GM12878 (cell line): ENCODE measurements at regions not wholly inside any gene's neighbourhood (a gene's known extent, or its start where the extent isn't known, plus 50 kb on each side); places are given as distances from the start of the nearest gene placed in this dataset.

ENCODE experiments used
- ATAC-seq: fragments of 200-7000 bp; cut with Tn5 transposase; 3 replicates; pipeline ENCODE4 v1.9.1; 2020; ENCODE audit warnings: mild to moderate bottlenecking, moderate library complexity
- BruUV-seq: library from RNA; stranded (reverse); fragments of 400-500 nt; replicated peaks from 2 replicates; lab custom pipeline; 2021; lab: Mats Ljungman, UMichigan
- CTCF ChIA-PET: fragments of 300-600 bp; sonication (Branson Sonifier 250); formaldehyde crosslinking; extraction: SDS; loops from one replicate; lab custom pipeline; 2021; ENCODE audit warnings: inconsistent platforms; lab: Yijun Ruan, JAX
- POLR2A ChIA-PET: fragments of 350-600 bp; formaldehyde crosslinking; extraction: SDS; loops from one replicate; lab custom pipeline; 2021; ENCODE audit warnings: inconsistent platforms; lab: Charles Lee
- RAD21 ChIA-PET: fragments of 300-600 bp; sonication (Branson Sonifier 250); formaldehyde crosslinking; loops from one replicate; lab custom pipeline; 2023; ENCODE audit warnings: antibody characterized with exemption; ENCODE audit not compliant: unreplicated experiment; lab: Charles Lee
- SMC1A ChIA-PET: fragments of 300-600 bp; sonication (Branson Sonifier 250); formaldehyde crosslinking; loops from one replicate; lab custom pipeline; 2023; ENCODE audit not compliant: unreplicated experiment, uncharacterized antibody; lab: Charles Lee
- DNase-seq: peaks from one replicate; pipeline ENCODE4 v3.0.0-alpha.2; 2011; ENCODE audit warnings: low read depth, low spot score
- FAIRE-seq: peaks from 3 replicates; lab custom pipeline; 2011; peaks lifted over from hg19 to GRCh38; lab: Jason Lieb, UNC
- H2AFZ ChIP-seq: 2 replicates; pipeline ENCODE4 v1.6.0; 2011; ENCODE audit warnings: low read depth, low read length, control low read depth; ENCODE audit not compliant: control insufficient read depth
- H3K27ac ChIP-seq: 2 replicates; pipeline ENCODE4 v1.5.1; 2011; ENCODE audit warnings: control low read depth; ENCODE audit not compliant: control insufficient read depth, insufficient read depth
- H3K27me3 ChIP-seq, 2 experiments: replicated peaks in 1 of 2; 2 replicates each; pipeline versions ENCODE4 v1.6.0 to v1.6.1; 2011; ENCODE audit warnings: low read length in 1 of 2; ENCODE audit not compliant: control insufficient read depth in 2 of 2, insufficient read depth in 2 of 2
- H3K36me3 ChIP-seq, 2 experiments: 2 replicates each; pipeline ENCODE4 v1.5.1; 2011; ENCODE audit warnings: low read length in 1 of 2; ENCODE audit not compliant: control insufficient read depth in 2 of 2, insufficient read depth in 2 of 2
- H3K4me1 ChIP-seq: 2 replicates; pipeline ENCODE4 v1.6.1; 2011; ENCODE audit warnings: mild to moderate bottlenecking, low read length, moderate library complexity, mixed read lengths; ENCODE audit not compliant: control insufficient read depth, insufficient read depth
- H3K4me2 ChIP-seq: 2 replicates; pipeline ENCODE4 v1.6.0; 2011; ENCODE audit warnings: control low read depth; ENCODE audit not compliant: control insufficient read depth, insufficient read depth
- H3K4me3 ChIP-seq: fragments of 200-600 bp; sonication (generic); 2 replicates; pipeline ENCODE4 v1.5.1; 2016
- H3K79me2 ChIP-seq: 2 replicates; pipeline ENCODE4 v1.6.0; 2011; ENCODE audit warnings: low read length; ENCODE audit not compliant: control insufficient read depth, insufficient read depth
- H3K9ac ChIP-seq: 2 replicates; pipeline ENCODE4 v1.8.0; 2011; ENCODE audit warnings: low read length, control low read depth, mixed read lengths; ENCODE audit not compliant: control insufficient read depth, insufficient read depth
- H3K9me3 ChIP-seq: replicated peaks from 3 replicates; pipeline ENCODE4 v1.5.1; 2011; ENCODE audit warnings: mild to moderate bottlenecking, low read length; ENCODE audit not compliant: control insufficient read depth, insufficient read depth
- H4K20me1 ChIP-seq: 2 replicates; pipeline ENCODE4 v1.6.0; 2011; ENCODE audit not compliant: control insufficient read depth, insufficient read depth
- ATF3 ChIP-seq: IDR thresholded peaks from 2 replicates; pipeline ENCODE4 v1.6.1; 2011; ENCODE audit warnings: low read depth, mild to moderate bottlenecking, low read length, moderate library complexity, borderline replicate concordance; ENCODE audit errors: extremely low read depth
- HSF1 ChIP-seq: fragments of 150-350 bp; IDR thresholded peaks from 2 replicates; pipeline ENCODE4 v1.6.1; 2014; ENCODE audit warnings: mild to moderate bottlenecking, low read depth, low read length
- NRF1 ChIP-seq: conservative IDR thresholded peaks from 2 replicates; pipeline ENCODE4 v1.6.1; 2011; ENCODE audit warnings: mild to moderate bottlenecking, low read depth, low read length, improper control_type of control experiment
- SKIL ChIP-seq: fragments of 450-650 bp; IDR thresholded peaks from 2 replicates; pipeline ENCODE4 v1.6.1; 2017; ENCODE audit warnings: mild to moderate bottlenecking, low read depth, inconsistent platforms; ENCODE audit not compliant: poor library complexity, severe bottlenecking
- TAF1 ChIP-seq: IDR thresholded peaks from 2 replicates; pipeline ENCODE4 v1.6.1; 2011; ENCODE audit warnings: mild to moderate bottlenecking, low read depth, low read length, borderline replicate concordance
- WGBS: methylation state at CpG from one replicate; pipeline ENCODE4 v1.1.6; 2016; ENCODE audit warnings: low lambda C conversion rate; ENCODE audit not compliant: insufficient replicate concordance, insufficient coverage; ENCODE audit errors: missing lambda C conversion rate; 5-methylcytosine and 5-hydroxymethylcytosine counted together
- in situ Hi-C: fragments of 300-500 bp; cut with MboI; formaldehyde crosslinking; loops from 9 replicates; pipeline ENCODE4 v1.14.3; 2018; ENCODE audit warnings: mixed read lengths
- intact Hi-C: fragments of 100-400 bp; cut with micrococcal nuclease; formaldehyde crosslinking; loops from one replicate; pipeline ENCODE4 v1.14.2; 2022; ENCODE audit not compliant: unreplicated experiment
- TF ChIP-seq, protein P1 (sequence below): IDR thresholded peaks from 2 replicates; pipeline ENCODE4 v1.6.1; 2012; ENCODE audit warnings: low read depth, low read length, improper control_type of control experiment

DNA sequence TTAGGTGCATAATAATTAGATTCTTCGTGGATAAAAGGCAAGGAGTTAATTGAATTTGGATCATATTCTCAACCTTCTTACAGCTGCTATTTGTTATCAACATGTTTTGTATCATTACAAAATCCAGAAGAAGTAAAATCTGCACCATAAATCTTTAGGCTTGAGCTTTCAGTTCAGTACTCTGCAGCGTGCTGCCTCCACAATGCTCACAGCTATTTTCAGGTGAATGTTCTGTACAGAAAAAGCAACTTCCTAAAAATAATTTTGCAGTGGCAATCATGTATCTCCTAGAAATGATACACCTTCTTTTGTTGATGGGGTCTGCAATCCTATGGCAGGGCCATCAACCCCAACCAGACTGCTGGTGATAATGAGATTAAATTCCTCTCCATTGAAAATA lies 220.9 kb upstream of the CTNNB1 start (continued):
- no peak for TF ChIP-seq TAF1

GRCh38 chr3:40979962-40980361 lies 219.3 kb upstream of the CTNNB1 start:
- POLR2A ChIA-PET, result no interaction called here
- no peak for TF ChIP-seq SKIL
- no peak for TF ChIP-seq HSF1
- no peak for TF ChIP-seq ATF3
- no peak for TF ChIP-seq NRF1
- TF ChIP-seq, protein P1, sequence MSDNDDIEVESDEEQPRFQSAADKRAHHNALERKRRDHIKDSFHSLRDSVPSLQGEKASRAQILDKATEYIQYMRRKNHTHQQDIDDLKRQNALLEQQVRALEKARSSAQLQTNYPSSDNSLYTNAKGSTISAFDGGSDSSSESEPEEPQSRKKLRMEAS, result no peak
- BruUV-seq, result no TSS peak
- FAIRE-seq, result no peak
- RAD21 ChIA-PET, result interaction anchor here (1.2 kb wide), 1 partner anchor 8 kb away, joined by 4 read pairs; no protein-coding TSS in a partner anchor
- no peaks in the 10 kb centered on the region for H3K27me3 ChIP-seq
- H3K9me3 ChIP-seq, result no peaks in the 10 kb centered on the region
- H3K4me2 ChIP-seq, result no peak overlapping the region
- SMC1A ChIA-PET, result no interaction called here
- no peak overlapping the region for H3K4me3 ChIP-seq
- no peaks in the 10 kb centered on the region for H4K20me1 ChIP-seq
- intact Hi-C loops, result loop anchor here (10.0 kb wide), 2 partner anchors 655 to 795 kb away; no protein-coding TSS in a partner anchor
- in situ Hi-C loops, result no loop called here
- DNase-seq, result no peak
- CTCF ChIA-PET, result no interaction called here
- 26% methylated on average over 3 of the region's 3 CpGs for WGBS
- ATAC-seq, result peak; percentile 25; the same call in 2 of the 3 replicates
- H3K36me3 ChIP-seq, result no peaks in the 10 kb centered on the region
- no peak overlapping the region for H2AFZ ChIP-seq
- no peaks in the 10 kb centered on the region for H3K79me2 ChIP-seq
- no peak overlapping the region for H3K27ac ChIP-seq
- no peak overlapping the region for H3K9ac ChIP-seq
- no peaks in the 10 kb centered on the region for H3K4me1 ChIP-seq
